Keratinocyte (primary cell): ENCODE measurements at regions not wholly inside any gene's neighbourhood (a gene's known extent, or its start where the extent isn't known, plus 50 kb on each side); places are given as distances from the start of the nearest gene placed in this dataset.

Source experiments
- DNase-seq: peaks from one replicate; pipeline ENCODE4 v3.0.0-alpha.2; 2011; ENCODE audit warnings: low read depth, missing footprints, low spot score
- FAIRE-seq: peaks from 2 replicates; lab custom pipeline; 2011; peaks lifted over from hg19 to GRCh38; lab: Jason Lieb, UNC
- H2AFZ ChIP-seq: 2 replicates; pipeline ENCODE4 v1.6.0; 2012; ENCODE audit warnings: low read length, control low read depth, inconsistent platforms; ENCODE audit not compliant: control insufficient read depth
- H3K27ac ChIP-seq: 2 replicates; pipeline ENCODE4 v1.5.1; 2011; ENCODE audit warnings: low read length; ENCODE audit not compliant: control insufficient read depth, insufficient read depth
- H3K27me3 ChIP-seq: 3 replicates; pipeline ENCODE4 v1.6.0; 2011; ENCODE audit warnings: low read length; ENCODE audit not compliant: control insufficient read depth, insufficient read depth; ENCODE audit errors: extremely low read depth
- H3K36me3 ChIP-seq, 2 experiments: 2 replicates in 1 of 2; 3 replicates in 1 of 2; pipeline ENCODE4 v1.5.1; 2011; ENCODE audit warnings: low read length in 2 of 2, mild to moderate bottlenecking in 1 of 2; ENCODE audit not compliant: control insufficient read depth in 2 of 2, insufficient read depth in 2 of 2; ENCODE audit errors: extremely low read depth in 1 of 2
- H3K4me1 ChIP-seq: 3 replicates; pipeline ENCODE4 v1.5.1; 2011; ENCODE audit warnings: low read length; ENCODE audit not compliant: control insufficient read depth, insufficient read depth; ENCODE audit errors: extremely low read depth
- H3K4me2 ChIP-seq: 3 replicates; pipeline ENCODE4 v1.6.0; 2011; ENCODE audit warnings: low read depth, low read length; ENCODE audit not compliant: control insufficient read depth, insufficient read depth; ENCODE audit errors: extremely low read depth
- H3K4me3 ChIP-seq, 3 experiments: fragments of 200-600 bp in 1 of 3; sonication (generic) in 1 of 3; 2 replicates in 2 of 3; 3 replicates in 1 of 3; pipeline ENCODE4 v1.5.1; 2011 to 2016; ENCODE audit warnings: low read length in 3 of 3, mild to moderate bottlenecking in 3 of 3, control low read depth in 2 of 3, inconsistent platforms in 1 of 3, low read depth in 1 of 3, mixed read lengths in 1 of 3, mixed run types in 1 of 3, moderate library complexity in 1 of 3; ENCODE audit not compliant: control insufficient read depth in 2 of 3, insufficient read depth in 2 of 3; ENCODE audit errors: extremely low read depth in 1 of 3
- H3K79me2 ChIP-seq: 2 replicates; pipeline ENCODE4 v1.6.0; 2012; ENCODE audit warnings: low read length; ENCODE audit not compliant: control insufficient read depth, insufficient read depth
- H3K9ac ChIP-seq: 3 replicates; pipeline ENCODE4 v1.6.0; 2011; ENCODE audit warnings: low read length; ENCODE audit not compliant: control insufficient read depth, insufficient read depth; ENCODE audit errors: extremely low read depth
- H3K9me1 ChIP-seq: 3 replicates; pipeline ENCODE4 v1.6.0; 2011; ENCODE audit warnings: low read length; ENCODE audit not compliant: control insufficient read depth, insufficient read depth; ENCODE audit errors: extremely low read depth
- H3K9me3 ChIP-seq: 2 replicates; pipeline ENCODE4 v1.5.1; 2012; ENCODE audit warnings: low read depth, low read length; ENCODE audit not compliant: control insufficient read depth
- H4K20me1 ChIP-seq: 3 replicates; pipeline ENCODE4 v1.6.0; 2011; ENCODE audit warnings: low read length; ENCODE audit not compliant: control insufficient read depth, insufficient read depth; ENCODE audit errors: extremely low read depth
- CTCF ChIP-seq, 3 experiments: IDR thresholded peaks in 1 of 3; conservative IDR thresholded peaks in 1 of 3; optimal IDR thresholded peaks in 1 of 3; 2 replicates in 2 of 3; 3 replicates in 1 of 3; pipeline versions ENCODE3 to v1.5.1; 2011; ENCODE audit warnings: low read length in 3 of 3, mild to moderate bottlenecking in 3 of 3, moderate library complexity in 2 of 3, control low read depth in 1 of 3, inconsistent platforms in 1 of 3; ENCODE audit not compliant: insufficient read depth in 2 of 3; ENCODE audit errors: extremely low read depth in 1 of 3
- EZH2 ChIP-seq: IDR thresholded peaks from one replicate; pipeline ENCODE4 v1.6.1; 2012; ENCODE audit warnings: inconsistent platforms, mild to moderate bottlenecking, low read length, moderate library complexity
- dilution Hi-C: fragments of 300-500 bp; cut with MboI; formaldehyde crosslinking; loops from one replicate; pipeline ENCODE4 v1.7.0; 2020; ENCODE audit warnings: low sequenced_read_pairs; ENCODE audit not compliant: extremely low pct_ligation_motif_present

GRCh38 chr2:58764338-58765104 lies 523.4 kb upstream of the FANCL start:
- no peak overlapping the region for H2AFZ ChIP-seq
- H3K4me3 ChIP-seq, result no peak overlapping the region
- FAIRE-seq (no peak), DNase-seq (no peak)
- H3K4me1 ChIP-seq, result no peaks in the 10 kb centered on the region
- no peak overlapping the region for H3K27ac ChIP-seq
- H4K20me1 ChIP-seq, result no peaks in the 10 kb centered on the region
- H3K9ac ChIP-seq, result no peak overlapping the region
- TF ChIP-seq CTCF (optimal IDR thresholded peaks at IDR 0.05 in 1 of 3, IDR thresholded peaks at IDR 0.05 in 1 of 3, conservative IDR thresholded peaks at IDR 0.05 in 1 of 3; ENCODE audit: extremely low read depth in 1 of 3, insufficient read depth in 2 of 3, low read length in 3 of 3), result no peak
- no peak for TF ChIP-seq EZH2
- dilution Hi-C loops, result no loop called here
- H3K27me3 ChIP-seq, result no peaks in the 10 kb centered on the region
- H3K9me1 ChIP-seq, result no peaks in the 10 kb centered on the region
- no peaks in the 10 kb centered on the region for H3K79me2 ChIP-seq
- no peak overlapping the region for H3K4me2 ChIP-seq
- H3K9me3 ChIP-seq, result no peaks in the 10 kb centered on the region
- no peaks in the 10 kb centered on the region for H3K36me3 ChIP-seq

GRCh38 chr2:58762176-58762781 lies 521.2 kb upstream of the FANCL start:
- FAIRE-seq, result peak; percentile 75
- no peaks in the 10 kb centered on the region for H3K27me3 ChIP-seq
- dilution Hi-C loops, result no loop called here

More at GRCh38 chr2:58762176-58762781, 521.2 kb upstream of the FANCL start:
- Histone ChIP-seq H3K27ac (no peak overlapping the region), H3K36me3 (no peaks in the 10 kb centered on the region), H3K4me1 (no peaks in the 10 kb centered on the region), H3K4me2 (no peak overlapping the region), H3K9ac (no peak overlapping the region), H3K9me3 (no peaks in the 10 kb centered on the region), H3K79me2 (no peaks in the 10 kb centered on the region), H4K20me1 (no peaks in the 10 kb centered on the region), H2AFZ (no peak overlapping the region), H3K9me1 (no peaks in the 10 kb centered on the region), H3K4me3 (no peak overlapping the region)
- TF ChIP-seq CTCF (optimal IDR thresholded peaks at IDR 0.05 in 1 of 3, IDR thresholded peaks at IDR 0.05 in 1 of 3, conservative IDR thresholded peaks at IDR 0.05 in 1 of 3; ENCODE audit: extremely low read depth in 1 of 3, insufficient read depth in 2 of 3, low read length in 3 of 3), result peak; percentile 61 to 68 (median 63)
- no peak for TF ChIP-seq EZH2
- DNase-seq, result no peak
